ENCODE measurements at regions not wholly inside any gene's neighbourhood (a gene's known extent, or its start where the extent isn't known, plus 50 kb on each side); places are given as distances from the start of the nearest gene placed in this dataset.

- in situ Hi-C loops (cut with MboI; ENCODE audit: low pct_unique_long_range_greater_than_20kb, low sequenced_read_pairs): no loop called here
- DNase-seq: no peak
Observed at GRCh38 chr6:21895555-21895954, 302.0 kb downstream of the SOX4 start.

- in situ Hi-C loops (cut with MboI; ENCODE audit: low pct_unique_long_range_greater_than_20kb, low sequenced_read_pairs): no loop called here
- DNase-seq: no peak
Observed at GRCh38 chr6:21898107-21898796, 304.7 kb downstream of the SOX4 start.

- in situ Hi-C loops (cut with MboI; ENCODE audit: low pct_unique_long_range_greater_than_20kb, low sequenced_read_pairs): no loop called here
Observed at GRCh38 chr6:21899708-21900107, 306.2 kb downstream of the SOX4 start.

GRCh38 chr6:21900730-21901129, 307.2 kb downstream of the SOX4 start:
- in situ Hi-C loops (cut with MboI; ENCODE audit: low pct_unique_long_range_greater_than_20kb, low sequenced_read_pairs): no loop called here
- DNase-seq: no peak

More at GRCh38 chr6:21899708-21900107, 306.2 kb downstream of the SOX4 start:
- no peak for DNase-seq

- in situ Hi-C loops (cut with MboI; ENCODE audit: low pct_unique_long_range_greater_than_20kb, low sequenced_read_pairs): no loop called here
Observed at GRCh38 chr6:21902628-21903169, 309.1 kb downstream of the SOX4 start.

GRCh38 chr6:21905531-21905930, 312.0 kb downstream of the SOX4 start:
- DNase-seq: no peak
- in situ Hi-C loops (cut with MboI; ENCODE audit: low pct_unique_long_range_greater_than_20kb, low sequenced_read_pairs): no loop called here

More at GRCh38 chr6:21902628-21903169, 309.1 kb downstream of the SOX4 start:
- no peak for DNase-seq

- in situ Hi-C loops (cut with MboI; ENCODE audit: low pct_unique_long_range_greater_than_20kb, low sequenced_read_pairs): no loop called here
- no peak for DNase-seq
Observed at GRCh38 chr6:21906826-21907225, 313.3 kb downstream of the SOX4 start.

GRCh38 chr6:21907291-21907690, 313.7 kb downstream of the SOX4 start:
- in situ Hi-C loops (cut with MboI; ENCODE audit: low pct_unique_long_range_greater_than_20kb, low sequenced_read_pairs): no loop called here

GRCh38 chr6:21908161-21908848, 314.8 kb downstream of the SOX4 start:
- no peak for DNase-seq
- in situ Hi-C loops (cut with MboI; ENCODE audit: low pct_unique_long_range_greater_than_20kb, low sequenced_read_pairs): no loop called here

More at GRCh38 chr6:21907291-21907690, 313.7 kb downstream of the SOX4 start:
- DNase-seq: no peak

- DNase-seq: no peak
- in situ Hi-C loops (cut with MboI; ENCODE audit: low pct_unique_long_range_greater_than_20kb, low sequenced_read_pairs): no loop called here
Observed at GRCh38 chr6:21909321-21909720, 315.8 kb downstream of the SOX4 start.

GRCh38 chr6:21911208-21911607, 317.7 kb downstream of the SOX4 start:
- in situ Hi-C loops (cut with MboI; ENCODE audit: low pct_unique_long_range_greater_than_20kb, low sequenced_read_pairs): no loop called here

GRCh38 chr6:21912151-21912832, 318.7 kb downstream of the SOX4 start:
- DNase-seq: no peak
- in situ Hi-C loops (cut with MboI; ENCODE audit: low pct_unique_long_range_greater_than_20kb, low sequenced_read_pairs): no loop called here

More at GRCh38 chr6:21911208-21911607, 317.7 kb downstream of the SOX4 start:
- no peak for DNase-seq

GRCh38 chr6:21914121-21914973, 320.8 kb downstream of the SOX4 start:
- in situ Hi-C loops (cut with MboI; ENCODE audit: low pct_unique_long_range_greater_than_20kb, low sequenced_read_pairs): no loop called here
- no peak for DNase-seq

GRCh38 chr6:21915707-21916260, 322.2 kb downstream of the SOX4 start:
- DNase-seq: no peak
- in situ Hi-C loops (cut with MboI; ENCODE audit: low pct_unique_long_range_greater_than_20kb, low sequenced_read_pairs): no loop called here

- in situ Hi-C loops (cut with MboI; ENCODE audit: low pct_unique_long_range_greater_than_20kb, low sequenced_read_pairs): no loop called here
- no peak for DNase-seq
Observed at GRCh38 chr6:21918041-21918440, 324.5 kb downstream of the SOX4 start.

- in situ Hi-C loops (cut with MboI; ENCODE audit: low pct_unique_long_range_greater_than_20kb, low sequenced_read_pairs): no loop called here
- DNase-seq: no peak
Observed at GRCh38 chr6:21918666-21919065, 325.1 kb downstream of the SOX4 start.

- no peak for DNase-seq
Observed at GRCh38 chr6:21922086-21922485, 328.5 kb downstream of the SOX4 start.

GRCh38 chr6:21924002-21924401, 330.5 kb downstream of the SOX4 start:
- no peak for DNase-seq
- in situ Hi-C loops (cut with MboI; ENCODE audit: low pct_unique_long_range_greater_than_20kb, low sequenced_read_pairs): no loop called here

More at GRCh38 chr6:21922086-21922485, 328.5 kb downstream of the SOX4 start:
- in situ Hi-C loops (cut with MboI; ENCODE audit: low pct_unique_long_range_greater_than_20kb, low sequenced_read_pairs): no loop called here

GRCh38 chr6:21928827-21929226, 335.3 kb downstream of the SOX4 start:
- in situ Hi-C loops (cut with MboI; ENCODE audit: low pct_unique_long_range_greater_than_20kb, low sequenced_read_pairs): no loop called here
- DNase-seq: no peak

Data from KBM-7 (cell line).